ENCODE measurements at regions not wholly inside any gene's neighbourhood (a gene's known extent, or its start where the extent isn't known, plus 50 kb on each side); places are given as distances from the start of the nearest gene placed in this dataset.

DNA sequence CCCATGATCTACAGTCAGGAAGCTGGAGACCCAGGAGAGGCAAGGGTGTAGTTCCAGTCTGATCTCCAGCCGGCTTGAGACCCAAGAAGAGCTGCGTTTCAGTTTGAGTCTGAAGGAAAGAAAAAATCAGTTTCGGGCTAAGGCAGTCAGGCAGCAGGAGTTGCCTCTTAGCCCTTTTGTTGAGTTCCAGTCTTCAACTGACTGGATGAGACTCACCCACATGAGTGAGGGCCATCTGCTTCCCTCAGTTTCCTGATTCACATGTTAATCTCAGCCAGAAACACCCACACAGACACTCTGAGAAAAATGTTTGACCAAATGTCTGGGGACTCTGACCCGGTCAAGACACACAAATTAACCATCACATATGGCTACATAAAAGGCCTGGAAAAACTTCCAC, 73.6 kb upstream of the ELOVL6 start:
- Histone ChIP-seq H4K20me1 (ENCODE audit: insufficient read depth) (no peaks in the 10 kb centered on the region), H3K79me2 (ENCODE audit: low read depth) (no peaks in the 10 kb centered on the region), H3K4me1 (replicated peaks; ENCODE audit: insufficient read depth) (peaks cover 8% of the 10 kb centered on the region; the same call in 1 of the 2 replicates), H3K9me2 (ENCODE audit: insufficient read depth) (no peaks in the 10 kb centered on the region), H2AFZ (no peak overlapping the region), H3K4me3 (no peak overlapping the region), H3K4me2 (no peak overlapping the region), H3F3A (ENCODE audit: insufficient read depth, low read depth) (no peaks in the 10 kb centered on the region; the same call in 1 of the 2 replicates), H3K27ac (no peak overlapping the region), H3K9me3 (ENCODE audit: insufficient read depth, low read depth) (no peaks in the 10 kb centered on the region), H3K36me3 (ENCODE audit: low read depth) (no peaks in the 10 kb centered on the region), H3K27me3 (ENCODE audit: insufficient read depth, low read depth) (no peaks in the 10 kb centered on the region)
- POLR2A ChIA-PET (ENCODE audit: unreplicated experiment), result no interaction called here
- no TSS peak for BruUV-seq (replicated peaks)
- TF ChIP-seq EZH2 (IDR thresholded peaks at IDR 0.05; ENCODE audit: low read depth), result no peak
- no peak for TF ChIP-seq CTCF (conservative IDR thresholded peaks at IDR 0.05)
- CTCF ChIA-PET, result interaction anchor here (0.6 kb wide), 1 partner anchor 134 kb away, joined by 8 read pairs; no protein-coding TSS in a partner anchor
- intact Hi-C loops (cut with micrococcal nuclease; ENCODE audit: unreplicated experiment), result no loop called here
- no peak for DNase-seq

- TF ChIP-seq EZH2 (IDR thresholded peaks at IDR 0.05; ENCODE audit: low read depth) (no peak), CTCF (conservative IDR thresholded peaks at IDR 0.05) (no peak)
- intact Hi-C loops (cut with micrococcal nuclease; ENCODE audit: unreplicated experiment), result no loop called here
- Histone ChIP-seq H3K4me3 (no peak overlapping the region), H3K27ac (no peak overlapping the region), H3K4me2 (no peak overlapping the region), H3K79me2 (ENCODE audit: low read depth) (no peaks in the 10 kb centered on the region), H3F3A (ENCODE audit: insufficient read depth, low read depth) (no peaks in the 10 kb centered on the region; the same call in 1 of the 2 replicates), H3K4me1 (replicated peaks; ENCODE audit: insufficient read depth) (peaks cover 3% of the 10 kb centered on the region; the same call in 1 of the 2 replicates), H3K9me2 (ENCODE audit: insufficient read depth) (no peaks in the 10 kb centered on the region), H2AFZ (no peak overlapping the region), H3K9me3 (ENCODE audit: insufficient read depth, low read depth) (no peaks in the 10 kb centered on the region), H3K27me3 (ENCODE audit: insufficient read depth, low read depth) (no peaks in the 10 kb centered on the region), H3K36me3 (ENCODE audit: low read depth) (no peaks in the 10 kb centered on the region), H4K20me1 (ENCODE audit: insufficient read depth) (no peaks in the 10 kb centered on the region)
- BruUV-seq (replicated peaks), result no TSS peak
- ChIA-PET POLR2A (ENCODE audit: unreplicated experiment) (no interaction called here), CTCF (no interaction called here)
- no peak for DNase-seq
Measured at GRCh38 chr4:110270492-110271197, 72.2 kb upstream of the ELOVL6 start.

- Histone ChIP-seq H3K79me2 (ENCODE audit: low read depth) (no peaks in the 10 kb centered on the region), H3K4me3 (no peak overlapping the region), H3F3A (ENCODE audit: insufficient read depth, low read depth) (no peaks in the 10 kb centered on the region), H3K9me2 (ENCODE audit: insufficient read depth) (no peaks in the 10 kb centered on the region), H4K20me1 (ENCODE audit: insufficient read depth) (no peaks in the 10 kb centered on the region), H3K9me3 (ENCODE audit: insufficient read depth, low read depth) (no peaks in the 10 kb centered on the region), H3K36me3 (ENCODE audit: low read depth) (no peaks in the 10 kb centered on the region), H3K27me3 (ENCODE audit: insufficient read depth, low read depth) (no peaks in the 10 kb centered on the region), H3K27ac (no peak overlapping the region), H3K4me2 (no peak overlapping the region), H3K4me1 (replicated peaks; ENCODE audit: insufficient read depth) (no peaks in the 10 kb centered on the region), H2AFZ (no peak overlapping the region)
- CTCF ChIA-PET, result no interaction called here
- intact Hi-C loops (cut with micrococcal nuclease; ENCODE audit: unreplicated experiment), result no loop called here
- POLR2A ChIA-PET (ENCODE audit: unreplicated experiment), result no interaction called here
- no TSS peak for BruUV-seq (replicated peaks)
- DNase-seq, result no peak
- TF ChIP-seq EZH2 (IDR thresholded peaks at IDR 0.05; ENCODE audit: low read depth), result no peak
- no peak for TF ChIP-seq CTCF (conservative IDR thresholded peaks at IDR 0.05)
Measured at GRCh38 chr4:110268790-110269189, 70.4 kb upstream of the ELOVL6 start.
